DMS 273 treated with DMSO at 0.1 percent for 48 hours (cell line): ENCODE measurements at regions not wholly inside any gene's neighbourhood (a gene's known extent, or its start where the extent isn't known, plus 50 kb on each side); places are given as distances from the start of the nearest gene placed in this dataset.

Source experiments
- DNase-seq: peaks from one replicate; lab custom pipeline; 2025; lab: John Stamatoyannopoulos, UW

GRCh38 chr2:146879882-146880281, 964.9 kb upstream of the ACVR2A start:
- DNase-seq, result no peak

GRCh38 chr2:146874260-146874658, 970.6 kb upstream of the ACVR2A start:
- no peak for DNase-seq

- DNase-seq, result no peak
These were observed 971.1 kb upstream of the ACVR2A start for GRCh38 chr2:146873646-146874259.

GRCh38 chr2:146873056-146873455, 971.8 kb upstream of the ACVR2A start:
- DNase-seq, result no peak

- no peak for DNase-seq
These were observed 974.1 kb upstream of the ACVR2A start for GRCh38 chr2:146870691-146871090.

- DNase-seq, result no peak
These were observed 975.5 kb upstream of the ACVR2A start for GRCh38 chr2:146869328-146869727.

GRCh38 chr2:146868051-146868450, 976.8 kb upstream of the ACVR2A start:
- DNase-seq, result no peak

- DNase-seq, result no peak
These were observed 977.3 kb upstream of the ACVR2A start for GRCh38 chr2:146867477-146867986.

- DNase-seq, result no peak
These were observed 990.9 kb upstream of the ACVR2A start for GRCh38 chr2:146853741-146854444.

- DNase-seq, result no peak
These were observed 992.2 kb upstream of the ACVR2A start for GRCh38 chr2:146852661-146853060.

GRCh38 chr2:146850746-146851145, 994.1 kb upstream of the ACVR2A start:
- no peak for DNase-seq

GRCh38 chr2:146847846-146848245, 997.0 kb upstream of the ACVR2A start:
- DNase-seq, result no peak

GRCh38 chr2:146844226-146844990, 1000.4 kb upstream of the ACVR2A start:
- no peak for DNase-seq

- DNase-seq, result no peak
These were observed 1007.0 kb upstream of the ACVR2A start for GRCh38 chr2:146837857-146838256.

- DNase-seq, result no peak
These were observed 1018.4 kb upstream of the ACVR2A start for GRCh38 chr2:146826388-146826787.

- peak; percentile 15 for DNase-seq
These were observed 1023.0 kb upstream of the ACVR2A start for GRCh38 chr2:146821836-146822316.

GRCh38 chr2:146820672-146821071, 1024.2 kb upstream of the ACVR2A start:
- no peak for DNase-seq

GRCh38 chr2:146818122-146818521, 1026.7 kb upstream of the ACVR2A start:
- no peak for DNase-seq

GRCh38 chr2:146817613-146818012, 1027.2 kb upstream of the ACVR2A start:
- no peak for DNase-seq

GRCh38 chr2:146814971-146815370, 1029.9 kb upstream of the ACVR2A start:
- DNase-seq, result no peak

GRCh38 chr2:146807568-146808168, 1037.2 kb upstream of the ACVR2A start:
- DNase-seq, result no peak

GRCh38 chr2:146806364-146807005, 1038.3 kb upstream of the ACVR2A start:
- DNase-seq, result peak; percentile 5
